D721Med (cell line): ENCODE measurements at regions not wholly inside any gene's neighbourhood (a gene's known extent, or its start where the extent isn't known, plus 50 kb on each side); places are given as distances from the start of the nearest gene placed in this dataset.

Source experiments
- DNase-seq: peaks from one replicate; pipeline ENCODE4 v3.0.0; 2011; ENCODE audit warnings: low spot score; ENCODE audit not compliant: insufficient read length
- FAIRE-seq: peaks from 2 replicates; lab custom pipeline; 2011; peaks lifted over from hg19 to GRCh38; lab: Jason Lieb, UNC
- TF ChIP-seq, protein P1 (sequence below): IDR thresholded peaks from 2 replicates; pipeline ENCODE4 v1.5.1; 2012; ENCODE audit warnings: mild to moderate bottlenecking, control low read depth; ENCODE audit not compliant: insufficient read depth; ENCODE audit errors: missing control alignments

DNA sequence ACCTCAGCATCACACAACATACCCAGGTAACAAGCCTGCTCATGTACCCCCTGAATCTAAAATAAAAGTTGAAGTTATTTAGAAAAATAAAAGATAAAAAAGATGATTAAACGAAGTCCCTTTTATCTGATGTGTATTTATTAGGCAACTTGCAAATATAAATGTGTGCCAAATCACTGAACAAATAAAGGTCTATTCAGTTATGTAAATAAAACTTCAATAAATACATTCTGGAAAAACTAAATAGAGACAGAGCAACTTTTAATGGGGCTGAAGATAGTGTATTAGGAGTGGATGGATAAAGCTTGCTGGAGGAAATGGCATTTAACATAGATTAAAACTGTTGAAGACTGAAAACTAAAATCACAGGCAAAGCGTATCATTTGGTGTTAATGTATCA lies 678.0 kb upstream of the GRM7 start:
- TF ChIP-seq, protein P1, sequence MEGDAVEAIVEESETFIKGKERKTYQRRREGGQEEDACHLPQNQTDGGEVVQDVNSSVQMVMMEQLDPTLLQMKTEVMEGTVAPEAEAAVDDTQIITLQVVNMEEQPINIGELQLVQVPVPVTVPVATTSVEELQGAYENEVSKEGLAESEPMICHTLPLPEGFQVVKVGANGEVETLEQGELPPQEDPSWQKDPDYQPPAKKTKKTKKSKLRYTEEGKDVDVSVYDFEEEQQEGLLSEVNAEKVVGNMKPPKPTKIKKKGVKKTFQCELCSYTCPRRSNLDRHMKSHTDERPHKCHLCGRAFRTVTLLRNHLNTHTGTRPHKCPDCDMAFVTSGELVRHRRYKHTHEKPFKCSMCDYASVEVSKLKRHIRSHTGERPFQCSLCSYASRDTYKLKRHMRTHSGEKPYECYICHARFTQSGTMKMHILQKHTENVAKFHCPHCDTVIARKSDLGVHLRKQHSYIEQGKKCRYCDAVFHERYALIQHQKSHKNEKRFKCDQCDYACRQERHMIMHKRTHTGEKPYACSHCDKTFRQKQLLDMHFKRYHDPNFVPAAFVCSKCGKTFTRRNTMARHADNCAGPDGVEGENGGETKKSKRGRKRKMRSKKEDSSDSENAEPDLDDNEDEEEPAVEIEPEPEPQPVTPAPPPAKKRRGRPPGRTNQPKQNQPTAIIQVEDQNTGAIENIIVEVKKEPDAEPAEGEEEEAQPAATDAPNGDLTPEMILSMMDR, result no peak
- FAIRE-seq (no peak), DNase-seq (no peak)

DNA sequence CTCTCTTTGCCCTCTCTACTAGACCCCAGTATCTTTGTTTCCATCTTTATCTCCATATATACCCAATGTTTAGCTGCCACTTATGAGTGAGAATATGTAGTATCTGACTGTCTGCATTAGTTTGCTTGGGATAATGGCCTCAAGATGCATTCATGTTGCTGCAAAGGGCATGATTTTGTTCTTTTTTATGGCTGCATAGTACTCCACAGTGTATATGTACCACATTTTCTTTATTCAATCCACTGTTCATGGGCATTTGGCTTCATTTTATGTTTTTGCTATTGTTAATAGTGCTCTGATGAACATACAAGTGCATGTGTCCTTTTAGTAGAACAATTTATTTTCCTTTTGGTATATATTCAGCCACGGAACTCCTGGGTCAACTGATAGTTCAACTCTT lies 671.5 kb upstream of the GRM7 start:
- FAIRE-seq, result no peak
- TF ChIP-seq, protein P1, result no peak

DNA sequence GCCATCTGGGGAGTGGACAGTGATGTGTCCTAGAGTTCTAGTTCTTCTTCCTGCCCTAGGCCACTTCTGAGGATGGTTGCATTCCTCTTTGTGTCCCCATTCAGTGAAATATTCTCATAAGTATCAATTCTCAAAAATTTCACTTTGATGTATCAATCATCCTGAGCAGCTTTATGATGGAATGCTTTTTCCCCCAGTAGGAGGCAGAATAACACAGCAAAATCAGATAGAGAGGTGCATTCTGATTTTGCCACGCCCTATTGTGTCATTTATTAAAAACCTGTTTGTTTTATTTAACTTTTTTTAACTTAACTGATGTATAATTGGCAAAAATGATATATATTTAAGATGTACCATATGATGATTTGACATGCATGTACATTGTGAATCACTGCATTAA lies 656.0 kb upstream of the GRM7 start:
- DNase-seq, result no peak
- no peak for FAIRE-seq
- TF ChIP-seq, protein P1, result no peak

More for the DNA sequence above, 671.5 kb upstream of the GRM7 start:
- no peak for DNase-seq

DNA sequence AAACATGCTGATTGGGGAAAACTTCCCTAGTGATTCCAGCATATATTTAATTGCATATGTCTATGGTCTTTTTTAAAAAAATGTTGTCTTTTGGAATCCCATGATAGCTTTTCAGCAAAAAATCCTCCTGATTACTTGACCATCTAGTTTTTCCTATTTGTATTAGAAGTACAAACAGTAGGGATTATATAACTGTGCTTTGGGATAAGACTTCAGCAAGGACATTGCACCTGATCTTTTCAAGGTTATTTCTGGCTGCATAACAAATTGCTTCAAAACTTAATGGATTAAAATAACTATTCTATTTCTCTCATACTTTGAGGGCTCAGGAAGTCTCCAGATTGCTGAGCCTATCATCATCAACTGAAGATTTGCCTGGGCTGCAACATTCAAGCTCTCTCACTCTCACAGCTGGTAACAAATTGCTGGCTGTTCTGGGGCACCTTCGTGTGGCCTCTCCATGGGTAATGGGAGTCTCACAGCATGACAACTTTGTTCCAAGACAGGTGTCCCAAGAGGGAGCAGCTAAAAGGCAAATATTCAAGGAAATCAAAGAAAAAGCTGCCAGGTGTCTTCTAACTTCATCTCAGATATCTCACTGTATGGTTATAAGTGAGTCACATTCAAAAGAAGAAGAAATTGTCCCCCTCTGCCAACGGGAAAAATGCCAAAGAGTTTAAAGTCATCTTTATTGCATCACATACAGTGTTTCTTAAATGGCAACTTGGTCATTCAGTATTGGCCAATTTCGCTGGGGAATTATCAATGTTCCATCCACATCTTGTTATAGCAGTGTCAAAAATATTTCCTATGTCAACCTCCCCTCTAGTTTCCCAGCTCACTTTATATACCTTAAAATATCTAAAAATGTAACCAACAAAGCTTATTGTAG lies 644.5 kb upstream of the GRM7 start:
- TF ChIP-seq, protein P1, result no peak
- no peak for FAIRE-seq
- DNase-seq, result no peak

DNA sequence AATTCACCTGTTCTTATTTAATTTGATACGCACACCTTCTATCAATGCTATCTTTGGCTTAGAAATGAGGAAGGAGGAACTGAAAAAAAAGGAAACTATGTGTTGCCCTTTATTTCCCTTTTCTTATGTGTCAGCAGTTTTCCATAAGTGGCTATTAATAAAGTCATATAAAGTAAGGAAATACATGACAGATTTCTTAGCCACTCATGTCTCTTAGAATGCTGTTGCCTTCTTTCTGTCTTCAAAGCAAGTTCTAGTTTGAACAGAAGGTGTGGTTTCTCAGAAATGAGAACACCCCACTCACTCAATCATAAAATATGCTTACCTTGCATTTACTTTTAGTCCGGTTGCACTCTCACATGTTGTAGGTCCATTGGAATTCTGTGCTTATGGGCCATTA lies 640.5 kb upstream of the GRM7 start:
- DNase-seq (no peak), FAIRE-seq (no peak)
- TF ChIP-seq, protein P1, result no peak

DNA sequence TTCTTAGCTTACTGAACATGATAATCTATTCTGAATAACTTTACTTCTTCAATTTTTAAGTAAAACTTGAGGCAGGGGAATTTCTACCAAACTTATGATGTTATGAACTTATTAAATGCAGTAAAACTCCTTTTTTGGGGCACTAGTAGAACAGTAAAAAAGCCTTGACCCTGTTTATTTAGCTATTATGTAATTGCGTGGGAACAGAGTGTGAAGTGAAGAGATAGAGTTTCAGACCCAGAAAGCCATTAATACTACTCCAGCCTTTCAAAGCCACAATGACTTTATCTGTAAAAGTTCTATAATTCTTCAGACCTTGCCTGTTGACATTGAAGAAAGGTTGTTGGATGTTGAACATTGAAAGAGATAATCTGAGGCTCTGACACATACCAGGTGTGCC lies 638.8 kb upstream of the GRM7 start:
- FAIRE-seq, result no peak
- no peak for DNase-seq
- TF ChIP-seq, protein P1, result no peak

DNA sequence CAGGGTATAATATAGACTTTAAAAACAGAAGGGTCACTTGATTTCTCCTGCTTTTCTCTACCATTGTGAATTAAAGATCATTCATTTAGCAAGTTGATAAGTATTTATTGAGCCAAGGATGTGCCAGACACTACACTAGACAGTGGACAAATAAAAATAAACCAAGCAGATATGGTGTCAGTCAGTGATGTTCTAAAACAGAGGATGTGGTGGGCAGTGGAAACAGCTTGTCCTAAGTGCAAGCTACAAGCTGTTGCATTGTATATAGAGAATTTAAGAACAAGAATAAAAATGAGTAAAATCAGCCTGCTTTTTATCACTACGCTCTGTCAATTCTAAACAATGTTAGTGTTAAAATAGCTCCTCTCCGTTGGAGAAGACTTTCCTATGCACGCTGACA lies 637.3 kb upstream of the GRM7 start:
- TF ChIP-seq, protein P1, result no peak
- DNase-seq, result no peak
- FAIRE-seq, result no peak
